ENCODE measurements at regions not wholly inside any gene's neighbourhood (a gene's known extent, or its start where the extent isn't known, plus 50 kb on each side); places are given as distances from the start of the nearest gene placed in this dataset.

GRCh38 chr7:1305873-1306272 is 73.2 kb downstream of the UNCX start:
- no peaks in the 10 kb centered on the region for H3K4me1 Mint-ChIP-seq (ENCODE audit: low read depth)
- H3K4me3 Mint-ChIP-seq, result no peak overlapping the region
- H3K27ac Mint-ChIP-seq, result no peak overlapping the region
- intact Hi-C loops (cut with micrococcal nuclease), result no loop called here
- DNase-seq, result no peak
- ChIA-PET POLR2A (no interaction called here), CTCF (no interaction called here)
- no peaks in the 10 kb centered on the region for H3K9me3 Mint-ChIP-seq
- peaks cover 3% of the 10 kb centered on the region for H3K27me3 Mint-ChIP-seq
- H3K36me3 Mint-ChIP-seq, result no peaks in the 10 kb centered on the region

GRCh38 chr7:1307828-1308227 is 75.2 kb downstream of the UNCX start:
- ChIA-PET CTCF (no interaction called here), POLR2A (no interaction called here)
- H3K4me1 Mint-ChIP-seq (ENCODE audit: low read depth), result no peaks in the 10 kb centered on the region
- intact Hi-C loops (cut with micrococcal nuclease), result no loop called here
- no peak overlapping the region for H3K27ac Mint-ChIP-seq
- H3K27me3 Mint-ChIP-seq, result peaks cover 3% of the 10 kb centered on the region
- H3K9me3 Mint-ChIP-seq, result no peaks in the 10 kb centered on the region
- no peak for DNase-seq
- no peak overlapping the region for H3K4me3 Mint-ChIP-seq
- no peaks in the 10 kb centered on the region for H3K36me3 Mint-ChIP-seq

DNA sequence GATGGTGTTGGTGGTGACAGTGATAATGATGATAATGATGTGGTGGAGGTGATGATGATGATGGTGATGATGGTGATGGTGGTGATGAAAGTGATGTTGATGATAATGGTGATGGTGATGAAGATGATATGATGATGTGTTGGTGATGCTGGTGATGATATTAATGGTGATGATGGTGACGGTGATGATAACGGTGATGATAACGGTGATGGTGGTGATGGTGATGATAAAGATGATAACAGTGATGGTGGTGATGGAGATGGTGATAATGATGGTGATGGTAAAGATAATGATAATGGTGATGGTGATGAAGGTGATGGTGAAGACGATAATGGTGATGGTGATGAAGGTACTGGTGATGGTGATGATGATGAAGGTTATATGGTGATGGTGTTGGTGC is 76.6 kb downstream of the UNCX start:
- no peak overlapping the region for H3K4me3 Mint-ChIP-seq
- no peaks in the 10 kb centered on the region for H3K9me3 Mint-ChIP-seq
- ChIA-PET POLR2A (no interaction called here), CTCF (interaction anchor here (1.0 kb wide), 1 partner anchor 123 kb away, joined by 3 read pairs; no protein-coding TSS in a partner anchor)
- H3K4me1 Mint-ChIP-seq (ENCODE audit: low read depth), result no peaks in the 10 kb centered on the region
- H3K36me3 Mint-ChIP-seq, result no peaks in the 10 kb centered on the region
- peaks cover 3% of the 10 kb centered on the region for H3K27me3 Mint-ChIP-seq
- H3K27ac Mint-ChIP-seq, result no peak overlapping the region
- intact Hi-C loops (cut with micrococcal nuclease), result no loop called here
- no peak for DNase-seq

GRCh38 chr7:1309996-1310395 is 77.3 kb downstream of the UNCX start:
- Mint-ChIP-seq H3K9me3 (no peaks in the 10 kb centered on the region), H3K4me1 (ENCODE audit: low read depth) (no peaks in the 10 kb centered on the region), H3K27me3 (peaks cover 3% of the 10 kb centered on the region), H3K36me3 (no peaks in the 10 kb centered on the region), H3K4me3 (no peak overlapping the region), H3K27ac (no peak overlapping the region)
- ChIA-PET POLR2A (no interaction called here), CTCF (interaction anchor here (1.0 kb wide), 1 partner anchor 122 kb away, joined by 3 read pairs; no protein-coding TSS in a partner anchor)
- no peak for DNase-seq
- intact Hi-C loops (cut with micrococcal nuclease), result no loop called here

- DNase-seq, result no peak
- POLR2A ChIA-PET, result no interaction called here
- Mint-ChIP-seq H3K4me3 (no peak overlapping the region), H3K9me3 (no peaks in the 10 kb centered on the region), H3K4me1 (ENCODE audit: low read depth) (no peaks in the 10 kb centered on the region), H3K36me3 (no peaks in the 10 kb centered on the region), H3K27ac (no peak overlapping the region), H3K27me3 (peaks cover 3% of the 10 kb centered on the region)
- intact Hi-C loops (cut with micrococcal nuclease), result no loop called here
- CTCF ChIA-PET, result no interaction called here
These were observed 78.3 kb downstream of the UNCX start for GRCh38 chr7:1310936-1311335.

DNA sequence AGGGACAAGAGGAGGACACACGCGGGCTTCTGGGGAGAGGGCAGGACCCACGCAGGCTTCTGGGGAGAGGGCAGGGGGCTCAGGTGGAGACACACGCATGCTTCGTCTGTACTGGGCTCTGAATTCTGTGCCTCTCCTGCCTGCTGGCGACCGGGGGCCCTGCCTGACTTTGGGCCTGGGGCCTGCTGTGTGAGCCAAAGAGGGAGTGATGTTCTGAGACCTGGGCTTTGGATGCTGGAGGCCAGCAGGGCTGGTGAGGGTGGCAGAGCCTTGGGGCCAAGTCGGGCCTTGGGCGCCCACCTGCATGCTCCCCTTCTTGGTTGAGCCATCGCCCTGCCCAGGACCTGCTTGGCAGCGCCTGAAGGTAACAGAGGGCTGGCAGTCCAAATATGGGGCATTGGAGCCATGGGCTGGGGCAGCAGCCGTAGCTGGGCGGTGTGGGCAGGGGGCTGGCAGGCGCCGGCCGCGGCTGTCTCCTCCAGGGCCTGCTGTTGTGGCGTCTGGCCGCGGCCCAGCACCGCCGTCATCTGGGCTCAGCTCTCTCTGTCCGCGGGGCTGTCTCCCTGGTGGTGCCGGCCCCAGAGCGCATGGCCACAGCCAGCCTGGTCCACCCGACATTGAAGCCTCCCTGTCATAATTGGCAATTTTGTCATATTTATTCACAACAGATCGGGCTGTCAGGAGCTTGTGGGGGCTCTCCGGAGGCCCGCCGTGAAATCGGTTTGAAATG is 78.9 kb downstream of the UNCX start:
- intact Hi-C loops (cut with micrococcal nuclease), result no loop called here
- Mint-ChIP-seq H3K9me3 (no peaks in the 10 kb centered on the region), H3K27ac (no peak overlapping the region), H3K4me1 (ENCODE audit: low read depth) (no peaks in the 10 kb centered on the region), H3K27me3 (peaks cover 1% of the 10 kb centered on the region), H3K4me3 (no peak overlapping the region), H3K36me3 (no peaks in the 10 kb centered on the region)
- ChIA-PET CTCF (no interaction called here), POLR2A (no interaction called here)
- no peak for DNase-seq

- H3K36me3 Mint-ChIP-seq, result no peaks in the 10 kb centered on the region
- no peak overlapping the region for H3K27ac Mint-ChIP-seq
- intact Hi-C loops (cut with micrococcal nuclease), result no loop called here
- no peaks in the 10 kb centered on the region for H3K4me1 Mint-ChIP-seq (ENCODE audit: low read depth)
- H3K27me3 Mint-ChIP-seq, result no peaks in the 10 kb centered on the region
- no peak overlapping the region for H3K4me3 Mint-ChIP-seq
- DNase-seq, result no peak
- ChIA-PET CTCF (no interaction called here), POLR2A (no interaction called here)
- H3K9me3 Mint-ChIP-seq, result no peaks in the 10 kb centered on the region
These were observed 79.7 kb downstream of the UNCX start for GRCh38 chr7:1312136-1313070.

DNA sequence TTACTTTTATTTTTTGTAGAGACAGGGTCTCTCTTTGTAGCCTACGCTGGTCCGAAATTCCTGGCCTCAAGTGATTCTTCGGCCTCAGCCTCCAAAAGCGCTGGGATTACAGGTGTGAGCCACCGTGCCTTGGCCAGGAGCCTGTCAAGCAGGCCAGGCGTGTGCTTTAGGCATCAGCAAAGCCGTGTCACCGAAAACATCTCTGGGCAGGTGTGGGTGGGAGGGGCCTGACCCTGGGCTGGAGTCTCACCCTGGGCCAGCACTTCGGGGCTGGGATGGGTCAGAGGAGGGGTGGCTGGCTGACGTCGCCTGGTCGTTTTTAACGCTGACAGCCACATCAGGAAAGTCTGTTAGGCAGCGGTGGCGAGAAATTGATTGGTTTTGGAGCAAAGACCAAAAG is 80.9 kb downstream of the UNCX start:
- ChIA-PET POLR2A (no interaction called here), CTCF (no interaction called here)
- H3K4me3 Mint-ChIP-seq, result no peak overlapping the region
- DNase-seq, result no peak
- H3K27me3 Mint-ChIP-seq, result no peaks in the 10 kb centered on the region
- no peaks in the 10 kb centered on the region for H3K9me3 Mint-ChIP-seq
- no peak overlapping the region for H3K27ac Mint-ChIP-seq
- intact Hi-C loops (cut with micrococcal nuclease), result no loop called here
- no peaks in the 10 kb centered on the region for H3K36me3 Mint-ChIP-seq
- no peaks in the 10 kb centered on the region for H3K4me1 Mint-ChIP-seq (ENCODE audit: low read depth)

GRCh38 chr7:1314021-1314907 is 81.6 kb downstream of the UNCX start:
- no peaks in the 10 kb centered on the region for H3K36me3 Mint-ChIP-seq
- POLR2A ChIA-PET, result no interaction called here
- H3K27me3 Mint-ChIP-seq, result no peaks in the 10 kb centered on the region
- no peak for DNase-seq
- intact Hi-C loops (cut with micrococcal nuclease), result no loop called here
- no peak overlapping the region for H3K4me3 Mint-ChIP-seq
- H3K27ac Mint-ChIP-seq, result no peak overlapping the region
- no peaks in the 10 kb centered on the region for H3K9me3 Mint-ChIP-seq
- CTCF ChIA-PET, result no interaction called here
- H3K4me1 Mint-ChIP-seq (ENCODE audit: low read depth), result no peaks in the 10 kb centered on the region

DNA sequence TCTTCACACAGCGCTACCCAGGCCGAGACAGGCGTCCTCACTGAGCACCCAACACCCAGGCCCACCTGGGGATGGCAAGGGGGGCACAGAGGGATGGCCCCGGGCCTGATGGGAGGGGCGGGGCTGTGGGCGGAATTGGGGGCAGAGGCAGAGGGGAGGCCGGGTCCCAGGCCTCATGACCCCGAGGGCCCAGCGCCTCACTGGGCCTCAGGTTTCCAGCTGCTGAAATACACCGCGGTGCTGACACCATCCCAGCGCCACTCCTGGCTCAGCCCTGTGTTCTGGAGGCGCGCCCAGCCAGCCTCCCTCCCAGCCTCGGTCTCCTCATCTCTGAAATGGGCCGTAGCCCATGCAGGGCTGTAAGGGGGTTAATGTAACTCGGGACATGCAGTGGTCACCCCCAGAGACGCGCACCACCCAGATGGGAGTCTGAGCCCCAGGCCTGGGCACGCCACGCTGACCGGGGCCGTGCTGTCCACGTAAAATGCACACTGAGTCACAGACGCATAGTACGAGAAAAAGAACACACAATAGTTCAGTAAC is 82.3 kb downstream of the UNCX start:
- no peak for DNase-seq
- no peak overlapping the region for H3K4me3 Mint-ChIP-seq
- ChIA-PET POLR2A (no interaction called here), CTCF (no interaction called here)
- no peaks in the 10 kb centered on the region for H3K4me1 Mint-ChIP-seq (ENCODE audit: low read depth)
- H3K27me3 Mint-ChIP-seq, result no peaks in the 10 kb centered on the region
- H3K27ac Mint-ChIP-seq, result no peak overlapping the region
- H3K36me3 Mint-ChIP-seq, result no peaks in the 10 kb centered on the region
- no peaks in the 10 kb centered on the region for H3K9me3 Mint-ChIP-seq
- intact Hi-C loops (cut with micrococcal nuclease), result no loop called here

DNA sequence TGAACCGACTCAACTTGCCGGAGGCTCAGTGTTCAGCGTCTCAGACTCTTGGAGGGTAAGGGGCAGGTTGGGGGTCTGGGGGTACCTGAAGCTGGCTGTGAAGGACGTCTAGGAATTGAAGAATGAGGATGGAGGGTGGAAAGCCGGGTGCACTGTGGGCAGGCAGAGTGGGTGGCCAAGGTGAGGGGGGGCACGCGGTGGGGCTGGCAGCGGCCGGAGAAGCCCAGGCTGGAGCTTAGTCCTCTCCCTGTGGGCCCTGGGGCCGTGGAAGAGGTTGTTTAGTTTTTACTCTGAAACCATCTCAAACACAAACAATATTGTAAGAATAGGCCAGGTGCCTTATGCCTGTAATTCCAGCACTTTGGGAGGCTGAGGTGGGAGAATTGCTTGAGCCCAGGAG is 83.4 kb downstream of the UNCX start:
- Mint-ChIP-seq H3K4me3 (no peak overlapping the region), H3K9me3 (no peaks in the 10 kb centered on the region), H3K4me1 (ENCODE audit: low read depth) (no peaks in the 10 kb centered on the region), H3K27me3 (no peaks in the 10 kb centered on the region), H3K36me3 (no peaks in the 10 kb centered on the region), H3K27ac (no peak overlapping the region)
- POLR2A ChIA-PET, result no interaction called here
- intact Hi-C loops (cut with micrococcal nuclease), result no loop called here
- DNase-seq, result no peak
- CTCF ChIA-PET, result interaction anchor here (1.1 kb wide), 1 partner anchor 117 kb away, joined by 3 read pairs; no protein-coding TSS in a partner anchor

DNA sequence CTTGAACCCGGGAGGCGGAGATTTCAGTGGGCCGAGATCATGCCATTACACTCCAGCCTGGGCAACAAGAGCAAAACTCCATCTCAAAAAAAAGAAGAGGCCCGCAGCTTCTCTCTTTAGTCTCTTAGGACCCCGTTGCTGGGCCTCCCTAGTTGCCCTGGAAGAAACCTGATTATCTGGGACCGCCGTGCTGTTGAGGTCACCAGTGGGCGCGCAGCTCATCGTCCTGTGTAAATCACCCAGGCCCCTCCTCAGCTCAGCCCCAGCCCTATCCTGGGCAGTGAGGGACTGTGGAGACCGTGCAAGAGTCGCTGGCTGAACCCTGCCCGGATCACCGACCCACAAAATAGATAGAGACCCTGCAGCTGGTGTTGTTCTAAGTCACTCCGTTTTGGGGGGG is 85.0 kb downstream of the UNCX start:
- POLR2A ChIA-PET, result no interaction called here
- CTCF ChIA-PET, result no interaction called here
- H3K27ac Mint-ChIP-seq, result no peak overlapping the region
- intact Hi-C loops (cut with micrococcal nuclease), result no loop called here
- H3K27me3 Mint-ChIP-seq, result no peaks in the 10 kb centered on the region
- no peaks in the 10 kb centered on the region for H3K4me1 Mint-ChIP-seq (ENCODE audit: low read depth)
- H3K36me3 Mint-ChIP-seq, result no peaks in the 10 kb centered on the region
- no peak overlapping the region for H3K4me3 Mint-ChIP-seq
- no peaks in the 10 kb centered on the region for H3K9me3 Mint-ChIP-seq
- DNase-seq, result no peak

Data from activated CD4-positive, alpha-beta memory T cell treated with anti-CD3 and anti-CD28 coated beads for 36 hours (primary cell).